ENCODE measurements at regions not wholly inside any gene's neighbourhood (a gene's known extent, or its start where the extent isn't known, plus 50 kb on each side); places are given as distances from the start of the nearest gene placed in this dataset.

GRCh38 chr3:107106907-107107306 lies 270.3 kb upstream of the CCDC54 start:
- no peak for TF ChIP-seq POLR2AphosphoS5 (IDR thresholded peaks at IDR 0.05; ENCODE audit: low read depth)
- no peak for TF ChIP-seq CTCF (conservative IDR thresholded peaks at IDR 0.05; ENCODE audit: low read depth in 2 of 2)
- no peak for TF ChIP-seq NANOG (IDR thresholded peaks at IDR 0.05; ENCODE audit: borderline replicate concordance)
- no peak for TF ChIP-seq EZH2 (IDR thresholded peaks at IDR 0.05; ENCODE audit: low read depth, unreplicated experiment)

All from GM23338 (cell line).